Ovary (tissue), 3 donors: ENCODE measurements at regions not wholly inside any gene's neighbourhood (a gene's known extent, or its start where the extent isn't known, plus 50 kb on each side); places are given as distances from the start of the nearest gene placed in this dataset.

Experiments
- EP300 ChIP-seq: sonication (generic); formaldehyde crosslinking; IDR thresholded peaks from one replicate; pipeline ENCODE4 v1.6.1; 2017; ENCODE audit warnings: antibody characterized with exemption
- TF ChIP-seq, protein P1 (sequence below), 3 donors: fragments of 450-650 bp in 2 of 3; fragments of 200-600 bp in 1 of 3; IDR thresholded peaks; one replicate each; pipeline versions ENCODE4 v1.5.1 to v1.8.0; 2016 to 2022; ENCODE audit warnings: antibody characterized with exemption in 3 of 3, mild to moderate bottlenecking in 1 of 3
- donor health status: DM: no; HTN: no; CAD: no.

GRCh38 chr2:228540976-228541375 lies 359.5 kb upstream of the SPHKAP start:
- TF ChIP-seq, protein P1, sequence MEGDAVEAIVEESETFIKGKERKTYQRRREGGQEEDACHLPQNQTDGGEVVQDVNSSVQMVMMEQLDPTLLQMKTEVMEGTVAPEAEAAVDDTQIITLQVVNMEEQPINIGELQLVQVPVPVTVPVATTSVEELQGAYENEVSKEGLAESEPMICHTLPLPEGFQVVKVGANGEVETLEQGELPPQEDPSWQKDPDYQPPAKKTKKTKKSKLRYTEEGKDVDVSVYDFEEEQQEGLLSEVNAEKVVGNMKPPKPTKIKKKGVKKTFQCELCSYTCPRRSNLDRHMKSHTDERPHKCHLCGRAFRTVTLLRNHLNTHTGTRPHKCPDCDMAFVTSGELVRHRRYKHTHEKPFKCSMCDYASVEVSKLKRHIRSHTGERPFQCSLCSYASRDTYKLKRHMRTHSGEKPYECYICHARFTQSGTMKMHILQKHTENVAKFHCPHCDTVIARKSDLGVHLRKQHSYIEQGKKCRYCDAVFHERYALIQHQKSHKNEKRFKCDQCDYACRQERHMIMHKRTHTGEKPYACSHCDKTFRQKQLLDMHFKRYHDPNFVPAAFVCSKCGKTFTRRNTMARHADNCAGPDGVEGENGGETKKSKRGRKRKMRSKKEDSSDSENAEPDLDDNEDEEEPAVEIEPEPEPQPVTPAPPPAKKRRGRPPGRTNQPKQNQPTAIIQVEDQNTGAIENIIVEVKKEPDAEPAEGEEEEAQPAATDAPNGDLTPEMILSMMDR (IDR thresholded peaks at IDR 0.05) = no peak
- no peak for TF ChIP-seq EP300
